B cell (primary cell): ENCODE measurements at regions not wholly inside any gene's neighbourhood (a gene's known extent, or its start where the extent isn't known, plus 50 kb on each side); places are given as distances from the start of the nearest gene placed in this dataset.

Source experiments
- CTCF ChIP-seq: fragments of 200-600 bp; IDR thresholded peaks from one replicate; pipeline ENCODE4 v1.8.0; 2022; ENCODE audit warnings: antibody characterized with exemption, mild to moderate bottlenecking
- EZH2 ChIP-seq: IDR thresholded peaks from 2 replicates; pipeline ENCODE4 v1.6.1; 2012; ENCODE audit warnings: borderline replicate concordance, low read depth, mild to moderate bottlenecking, moderate library complexity, low read length; ENCODE audit not compliant: insufficient read depth, poor library complexity, severe bottlenecking

- TF ChIP-seq CTCF (no peak), EZH2 (no peak)
Measured at GRCh38 chr19:5395556-5395955, 54.9 kb upstream of the PTPRS start.
